Cerebellar cortex (tissue), 1 donor: ENCODE measurements at regions not wholly inside any gene's neighbourhood (a gene's known extent, or its start where the extent isn't known, plus 50 kb on each side); places are given as distances from the start of the nearest gene placed in this dataset.
"Not testable (repeated sequence)": the region's sequence is repeated elsewhere in the genome, so short reads cannot be mapped to it uniquely, and the experiment has no call there.

Experiments
- DNase-seq: peaks from one replicate; pipeline ENCODE4 v3.0.0-alpha.2; 2015; ENCODE audit warnings: low spot score

- not testable (repeated sequence) for DNase-seq
Observed at GRCh38 chr15:54749461-54749860, 447.3 kb downstream of the RSL24D1 start.

DNA sequence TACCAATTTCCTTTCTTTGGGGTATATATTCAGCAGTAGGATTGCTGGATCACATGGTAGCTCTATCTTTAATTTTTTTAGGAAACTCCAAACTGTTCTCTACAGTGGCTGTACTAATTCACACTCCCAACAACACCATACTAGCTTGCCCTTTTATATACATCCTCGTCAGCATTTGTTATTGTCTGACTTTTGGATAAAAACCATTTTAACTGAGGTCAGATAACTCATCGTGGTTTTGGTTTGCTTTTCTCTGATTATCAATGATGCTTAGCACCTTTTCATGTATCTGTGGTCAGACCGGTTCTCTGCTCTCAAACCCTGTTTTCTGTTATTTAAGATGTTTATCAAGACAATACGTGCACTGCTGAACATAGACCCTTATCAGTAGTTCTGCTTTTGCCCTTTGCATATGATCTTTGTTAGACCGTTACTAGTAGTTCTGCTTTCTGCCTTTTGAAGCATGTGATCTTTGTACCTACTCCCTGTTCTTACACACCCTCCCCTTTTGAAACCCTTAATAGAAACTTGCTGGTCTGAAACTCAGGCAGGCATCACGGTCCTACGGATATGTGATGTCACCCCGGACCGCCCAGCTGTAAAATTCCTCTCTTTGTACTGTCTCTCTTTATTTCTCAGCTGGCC lies 474.3 kb downstream of the RSL24D1 start:
- DNase-seq: no peak

- DNase-seq: no peak
Observed at GRCh38 chr15:54719325-54719724, 477.4 kb downstream of the RSL24D1 start.

DNA sequence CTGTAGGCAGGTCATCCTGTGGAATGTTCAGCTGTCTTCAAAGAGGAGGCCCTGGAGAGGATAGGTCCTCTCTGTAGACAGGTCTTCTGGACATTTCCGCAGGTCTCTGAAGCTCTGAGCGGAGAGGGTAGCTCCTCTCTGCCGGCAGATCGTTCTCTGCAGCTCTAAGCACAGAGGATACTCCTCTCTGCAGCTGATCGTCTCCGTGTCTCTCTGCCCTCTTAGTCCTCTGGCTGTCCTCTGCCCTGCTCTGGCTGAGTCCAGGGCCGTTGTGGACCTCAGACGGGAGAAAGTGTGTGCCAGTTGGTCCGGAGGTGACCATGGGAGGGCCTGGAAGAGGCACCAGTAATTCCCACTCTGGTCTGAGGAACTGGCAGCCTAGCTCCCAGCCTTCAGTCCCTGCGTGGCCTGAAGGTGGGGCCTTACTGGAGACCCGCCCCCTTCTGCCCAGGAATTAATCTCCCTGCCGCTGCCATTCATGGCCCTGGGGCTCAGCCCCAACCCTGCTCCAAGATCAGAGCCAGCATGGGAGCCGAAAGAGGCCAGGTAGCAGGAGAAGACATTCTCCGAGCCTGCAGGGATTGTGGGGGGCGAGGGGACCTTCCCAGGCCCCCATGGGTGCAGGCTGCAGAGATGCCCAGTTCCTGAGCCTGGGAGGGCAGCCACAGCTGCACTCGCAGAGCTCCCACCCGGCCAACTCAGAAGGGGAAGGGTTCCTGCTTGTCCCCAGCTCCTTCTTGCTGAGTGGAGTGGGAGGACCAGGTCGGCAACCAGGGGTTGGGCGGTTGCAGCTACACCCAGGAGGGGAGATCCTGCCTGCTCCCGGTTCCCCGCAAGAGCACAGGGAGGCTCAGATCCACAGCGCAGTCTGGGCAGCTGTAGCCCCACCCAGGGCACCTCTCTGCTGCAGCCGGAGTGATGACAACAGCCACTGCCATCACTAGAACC lies 488.7 kb downstream of the RSL24D1 start:
- no peak for DNase-seq

GRCh38 chr15:54687628-54688027 lies 509.1 kb downstream of the RSL24D1 start:
- DNase-seq: no peak
